ENCODE measurements at regions not wholly inside any gene's neighbourhood (a gene's known extent, or its start where the extent isn't known, plus 50 kb on each side); places are given as distances from the start of the nearest gene placed in this dataset.

DNA sequence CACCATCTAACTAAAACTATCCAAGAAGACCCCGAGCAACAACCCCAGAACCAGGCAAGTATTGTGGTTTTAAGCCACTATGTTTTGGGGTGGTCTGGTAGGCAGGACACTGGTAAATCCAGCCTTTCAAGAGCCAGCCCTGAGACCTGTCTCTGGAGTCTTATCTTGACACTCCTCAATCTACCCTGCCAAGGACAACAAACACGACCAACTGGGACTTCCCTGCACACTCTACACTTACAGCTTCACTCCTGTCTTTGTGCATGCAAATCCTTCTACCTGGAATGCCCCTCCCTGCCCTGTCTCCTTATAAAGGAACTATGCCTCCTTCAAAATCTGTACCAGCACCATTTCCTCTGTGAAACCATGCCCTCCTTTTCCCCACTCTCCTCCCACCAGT lies 107.3 kb downstream of the RPL27A start:
- Histone ChIP-seq H3K4me1 (ENCODE audit: control insufficient read depth in 2 of 2, insufficient read depth in 2 of 2, low read length in 2 of 2) (no peaks in the 10 kb centered on the region), H3K9ac (ENCODE audit: low read length) (no peak overlapping the region), H2AFZ (ENCODE audit: insufficient read depth, low read depth, low read length, poor library complexity, severe bottlenecking) (no peak overlapping the region), H3K79me2 (ENCODE audit: control insufficient read depth, insufficient read depth, low read length) (no peaks in the 10 kb centered on the region), H3K27ac (ENCODE audit: low read length in 2 of 2) (no peak overlapping the region), H3K4me2 (replicated peaks; ENCODE audit: low read depth, low read length, poor library complexity, severe bottlenecking) (no peak overlapping the region), H3K27me3 (replicated peaks in 1 of 4; ENCODE audit: control extremely low read depth in 1 of 4, control insufficient read depth in 3 of 4, insufficient read depth in 4 of 4, low read length in 3 of 4) (no peaks in the 10 kb centered on the region), H4K20me1 (ENCODE audit: control insufficient read depth, insufficient read depth, low read length, poor library complexity, severe bottlenecking) (no peaks in the 10 kb centered on the region), H3K36me3 (replicated peaks in 1 of 2; ENCODE audit: control extremely low read depth in 1 of 2, control insufficient read depth in 1 of 2, extremely low read depth in 1 of 2, insufficient read depth in 2 of 2, low read length in 1 of 2) (no peaks in the 10 kb centered on the region), H3K9me3 (ENCODE audit: control extremely low read depth in 1 of 3, control insufficient read depth in 2 of 3, insufficient read depth in 1 of 3, low read length in 2 of 3) (no peaks in the 10 kb centered on the region), H3K4me3 (ENCODE audit: control extremely low read depth in 1 of 5, extremely low read depth in 1 of 5, insufficient read depth in 1 of 5, low read depth in 2 of 5, low read length in 4 of 5) (no peak overlapping the region)
- TF ChIP-seq EZH2 (IDR thresholded peaks at IDR 0.05; ENCODE audit: borderline replicate concordance, insufficient read depth, low read depth, low read length, poor library complexity, severe bottlenecking), result no peak
- TF ChIP-seq, protein P1, sequence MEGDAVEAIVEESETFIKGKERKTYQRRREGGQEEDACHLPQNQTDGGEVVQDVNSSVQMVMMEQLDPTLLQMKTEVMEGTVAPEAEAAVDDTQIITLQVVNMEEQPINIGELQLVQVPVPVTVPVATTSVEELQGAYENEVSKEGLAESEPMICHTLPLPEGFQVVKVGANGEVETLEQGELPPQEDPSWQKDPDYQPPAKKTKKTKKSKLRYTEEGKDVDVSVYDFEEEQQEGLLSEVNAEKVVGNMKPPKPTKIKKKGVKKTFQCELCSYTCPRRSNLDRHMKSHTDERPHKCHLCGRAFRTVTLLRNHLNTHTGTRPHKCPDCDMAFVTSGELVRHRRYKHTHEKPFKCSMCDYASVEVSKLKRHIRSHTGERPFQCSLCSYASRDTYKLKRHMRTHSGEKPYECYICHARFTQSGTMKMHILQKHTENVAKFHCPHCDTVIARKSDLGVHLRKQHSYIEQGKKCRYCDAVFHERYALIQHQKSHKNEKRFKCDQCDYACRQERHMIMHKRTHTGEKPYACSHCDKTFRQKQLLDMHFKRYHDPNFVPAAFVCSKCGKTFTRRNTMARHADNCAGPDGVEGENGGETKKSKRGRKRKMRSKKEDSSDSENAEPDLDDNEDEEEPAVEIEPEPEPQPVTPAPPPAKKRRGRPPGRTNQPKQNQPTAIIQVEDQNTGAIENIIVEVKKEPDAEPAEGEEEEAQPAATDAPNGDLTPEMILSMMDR (IDR thresholded peaks at IDR 0.05), result no peak
- Mint-ChIP-seq H3K27ac (no peak overlapping the region), H3K4me3 (no peak overlapping the region), H3K27me3 (no peaks in the 10 kb centered on the region), H3K4me1 (no peaks in the 10 kb centered on the region), H3K9me3 (ENCODE audit: insufficient read depth) (no peaks in the 10 kb centered on the region)
- ChIA-PET POLR2A (no interaction called here), CTCF (no interaction called here)
- ATAC-seq (ENCODE audit: low read depth), result no peak
- DNase-seq, result no peak
- intact Hi-C loops (cut with micrococcal nuclease), result no loop called here
- WGBS (ENCODE audit: insufficient coverage), result 64% methylated on average over 1 of the region's 2 CpGs

DNA sequence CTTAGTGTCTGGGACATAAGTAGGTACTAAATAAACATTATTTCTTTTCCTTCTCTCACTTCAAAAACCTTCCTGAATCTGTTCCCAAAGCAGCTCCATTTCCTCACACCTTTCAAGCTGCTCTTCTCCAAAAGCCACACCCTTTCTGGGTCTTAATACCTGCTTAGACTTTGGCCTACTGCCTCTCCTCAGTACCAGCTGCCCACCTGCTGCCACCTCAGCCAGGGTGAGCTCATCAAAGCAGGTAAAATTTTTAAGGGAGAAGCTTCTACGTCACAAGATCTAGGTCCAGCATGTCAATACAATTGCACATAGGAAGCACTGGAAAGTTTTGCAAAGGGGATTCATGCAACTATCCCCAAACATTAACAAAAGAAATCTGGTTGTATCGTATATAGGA lies 108.4 kb downstream of the RPL27A start:
- ATAC-seq (ENCODE audit: low read depth) (no peak), DNase-seq (no peak)
- intact Hi-C loops (cut with micrococcal nuclease), result no loop called here
- no peaks in the 10 kb centered on the region for H3K4me1 ChIP-seq (ENCODE audit: control insufficient read depth in 2 of 2, insufficient read depth in 2 of 2, low read length in 2 of 2)
- Mint-ChIP-seq H3K4me1 (no peaks in the 10 kb centered on the region), H3K4me3 (no peak overlapping the region), H3K27me3 (no peaks in the 10 kb centered on the region), H3K27ac (no peak overlapping the region), H3K9me3 (ENCODE audit: insufficient read depth) (no peaks in the 10 kb centered on the region)
- H3K27me3 ChIP-seq (replicated peaks in 1 of 4; ENCODE audit: control extremely low read depth in 1 of 4, control insufficient read depth in 3 of 4, insufficient read depth in 4 of 4, low read length in 3 of 4), result no peaks in the 10 kb centered on the region
- no peak overlapping the region for H2AFZ ChIP-seq (ENCODE audit: insufficient read depth, low read depth, low read length, poor library complexity, severe bottlenecking)
- no peaks in the 10 kb centered on the region for H3K9me3 ChIP-seq (ENCODE audit: control extremely low read depth in 1 of 3, control insufficient read depth in 2 of 3, insufficient read depth in 1 of 3, low read length in 2 of 3)
- H3K36me3 ChIP-seq (replicated peaks in 1 of 2; ENCODE audit: control extremely low read depth in 1 of 2, control insufficient read depth in 1 of 2, extremely low read depth in 1 of 2, insufficient read depth in 2 of 2, low read length in 1 of 2), result no peaks in the 10 kb centered on the region
- no peaks in the 10 kb centered on the region for H3K79me2 ChIP-seq (ENCODE audit: control insufficient read depth, insufficient read depth, low read length)
- POLR2A ChIA-PET, result no interaction called here
- CTCF ChIA-PET, result no interaction called here
- TF ChIP-seq, protein P1 (IDR thresholded peaks at IDR 0.05), result no peak
- TF ChIP-seq EZH2 (IDR thresholded peaks at IDR 0.05; ENCODE audit: borderline replicate concordance, insufficient read depth, low read depth, low read length, poor library complexity, severe bottlenecking), result no peak
- no peak overlapping the region for H3K27ac ChIP-seq (ENCODE audit: low read length in 2 of 2)
- no peaks in the 10 kb centered on the region for H4K20me1 ChIP-seq (ENCODE audit: control insufficient read depth, insufficient read depth, low read length, poor library complexity, severe bottlenecking)
- H3K4me2 ChIP-seq (replicated peaks; ENCODE audit: low read depth, low read length, poor library complexity, severe bottlenecking), result no peak overlapping the region
- no peak overlapping the region for H3K4me3 ChIP-seq (ENCODE audit: control extremely low read depth in 1 of 5, extremely low read depth in 1 of 5, insufficient read depth in 1 of 5, low read depth in 2 of 5, low read length in 4 of 5)
- H3K9ac ChIP-seq (ENCODE audit: low read length), result no peak overlapping the region
- WGBS (ENCODE audit: insufficient coverage), result no CpG with 5 or more reads among the region's 2 CpGs

Data from B cell (primary cell).